ENCODE measurements at regions not wholly inside any gene's neighbourhood (a gene's known extent, or its start where the extent isn't known, plus 50 kb on each side); places are given as distances from the start of the nearest gene placed in this dataset.

- no peak for DNase-seq (ENCODE audit: extremely low spot score)
- CTCF ChIA-PET = interaction anchor here (0.6 to 1.6 kb wide), 3 partner anchors 11 to 407 kb away, joined by 3 to 6 read pairs (median 5); no protein-coding TSS in a partner anchor
- TF ChIP-seq ZNF384 (IDR thresholded peaks at IDR 0.05) = no peak
- no peak for TF ChIP-seq BHLHE40 (IDR thresholded peaks at IDR 0.05; ENCODE audit: borderline replicate concordance)
- no peak for TF ChIP-seq TARDBP (IDR thresholded peaks at IDR 0.05)
- no peak for TF ChIP-seq HDGF (IDR thresholded peaks at IDR 0.05; ENCODE audit: borderline replicate concordance)
- no peak for TF ChIP-seq FOXK2 (IDR thresholded peaks at IDR 0.05)
- no peak for TF ChIP-seq ARNT (IDR thresholded peaks at IDR 0.05)
- no peak for TF ChIP-seq FOXA1 (IDR thresholded peaks at IDR 0.05)
- TF ChIP-seq LEF1 (IDR thresholded peaks at IDR 0.05; ENCODE audit: borderline replicate concordance) = no peak
- TF ChIP-seq PKNOX1 (IDR thresholded peaks at IDR 0.05) = no peak
- no peak for TF ChIP-seq ELF4 (IDR thresholded peaks at IDR 0.05)
- POLR2A ChIA-PET = no interaction called here
These were observed 81.0 kb downstream of the QPCT start for GRCh38 chr2:37425408-37425807.

- ChIA-PET POLR2A (no interaction called here), CTCF (interaction anchor here (1.6 kb wide), 1 partner anchor 405 kb away, joined by 3 read pairs; no protein-coding TSS in a partner anchor)
- TF ChIP-seq L3MBTL2 (conservative IDR thresholded peaks at IDR 0.05) = no peak
- no peak for DNase-seq (ENCODE audit: extremely low spot score)
These were observed 82.8 kb downstream of the QPCT start for GRCh38 chr2:37427241-37427640.

GRCh38 chr2:37436323-37436722 lies 91.9 kb downstream of the QPCT start:
- POLR2A ChIA-PET = no interaction called here
- no peak for DNase-seq (ENCODE audit: extremely low spot score)
- TF ChIP-seq CTBP1 (IDR thresholded peaks at IDR 0.05; ENCODE audit: borderline replicate concordance) = no peak
- no peak for TF ChIP-seq FOXM1 (IDR thresholded peaks at IDR 0.05; ENCODE audit: borderline replicate concordance)
- CTCF ChIA-PET = interaction anchor here (0.6 kb wide), 1 partner anchor 795 kb away, joined by 3 read pairs; no protein-coding TSS in a partner anchor

- ChIA-PET CTCF (no interaction called here), POLR2A (no interaction called here)
- TF ChIP-seq TARDBP (IDR thresholded peaks at IDR 0.05) (no peak), LEF1 (IDR thresholded peaks at IDR 0.05; ENCODE audit: borderline replicate concordance) (no peak), ELF4 (IDR thresholded peaks at IDR 0.05) (no peak), FOXA1 (IDR thresholded peaks at IDR 0.05) (no peak)
- no peak for DNase-seq (ENCODE audit: extremely low spot score)
These were observed 94.8 kb downstream of the QPCT start for GRCh38 chr2:37439131-37439642.

- POLR2A ChIA-PET = no interaction called here
These were observed 96.6 kb downstream of the QPCT start for GRCh38 chr2:37441055-37441454.

GRCh38 chr2:37443082-37443481 lies 98.7 kb downstream of the QPCT start:
- no peak for DNase-seq (ENCODE audit: extremely low spot score)
- POLR2A ChIA-PET = no interaction called here
- TF ChIP-seq L3MBTL2 (conservative IDR thresholded peaks at IDR 0.05) = no peak
- no peak for TF ChIP-seq ZNF384 (IDR thresholded peaks at IDR 0.05)
- TF ChIP-seq FOXM1 (IDR thresholded peaks at IDR 0.05; ENCODE audit: borderline replicate concordance) = no peak
- TF ChIP-seq PKNOX1 (IDR thresholded peaks at IDR 0.05) = no peak
- TF ChIP-seq SP1 (IDR thresholded peaks at IDR 0.05) = no peak
- TF ChIP-seq BHLHE40 (IDR thresholded peaks at IDR 0.05; ENCODE audit: borderline replicate concordance) = no peak
- TF ChIP-seq HDGF (IDR thresholded peaks at IDR 0.05; ENCODE audit: borderline replicate concordance) = no peak
- TF ChIP-seq SUZ12 (IDR thresholded peaks at IDR 0.05) = no peak
- no peak for TF ChIP-seq ARNT (IDR thresholded peaks at IDR 0.05)
- no peak for TF ChIP-seq TARDBP (IDR thresholded peaks at IDR 0.05)
- TF ChIP-seq LEF1 (IDR thresholded peaks at IDR 0.05; ENCODE audit: borderline replicate concordance) = no peak
- no peak for TF ChIP-seq FOXA1 (IDR thresholded peaks at IDR 0.05)
- TF ChIP-seq ELF4 (IDR thresholded peaks at IDR 0.05) = no peak
- TF ChIP-seq CTBP1 (IDR thresholded peaks at IDR 0.05; ENCODE audit: borderline replicate concordance) = no peak
- TF ChIP-seq NFRKB (IDR thresholded peaks at IDR 0.05) = no peak
- TF ChIP-seq FOXK2 (IDR thresholded peaks at IDR 0.05) = no peak
- CTCF ChIA-PET = no interaction called here

More at GRCh38 chr2:37441055-37441454, 96.6 kb downstream of the QPCT start:
- CTCF ChIA-PET = no interaction called here
- TF ChIP-seq SUZ12 (IDR thresholded peaks at IDR 0.05) = no peak
- no peak for TF ChIP-seq ARNT (IDR thresholded peaks at IDR 0.05)
- TF ChIP-seq HDGF (IDR thresholded peaks at IDR 0.05; ENCODE audit: borderline replicate concordance) = no peak
- TF ChIP-seq ELF4 (IDR thresholded peaks at IDR 0.05) = no peak
- no peak for TF ChIP-seq FOXA1 (IDR thresholded peaks at IDR 0.05)
- no peak for TF ChIP-seq SP1 (IDR thresholded peaks at IDR 0.05)
- TF ChIP-seq L3MBTL2 (conservative IDR thresholded peaks at IDR 0.05) = no peak
- TF ChIP-seq LEF1 (IDR thresholded peaks at IDR 0.05; ENCODE audit: borderline replicate concordance) = no peak
- no peak for TF ChIP-seq FOXK2 (IDR thresholded peaks at IDR 0.05)
- DNase-seq (ENCODE audit: extremely low spot score) = no peak

- no peak for TF ChIP-seq ELF4 (IDR thresholded peaks at IDR 0.05)
- TF ChIP-seq PKNOX1 (IDR thresholded peaks at IDR 0.05) = no peak
- no peak for TF ChIP-seq L3MBTL2 (conservative IDR thresholded peaks at IDR 0.05)
- TF ChIP-seq BHLHE40 (IDR thresholded peaks at IDR 0.05; ENCODE audit: borderline replicate concordance) = no peak
- no peak for TF ChIP-seq ARNT (IDR thresholded peaks at IDR 0.05)
- no peak for TF ChIP-seq SUZ12 (IDR thresholded peaks at IDR 0.05)
- no peak for TF ChIP-seq TARDBP (IDR thresholded peaks at IDR 0.05)
- TF ChIP-seq LEF1 (IDR thresholded peaks at IDR 0.05; ENCODE audit: borderline replicate concordance) = no peak
- TF ChIP-seq FOXK2 (IDR thresholded peaks at IDR 0.05) = no peak
- TF ChIP-seq CTBP1 (IDR thresholded peaks at IDR 0.05; ENCODE audit: borderline replicate concordance) = no peak
- TF ChIP-seq FOXA1 (IDR thresholded peaks at IDR 0.05) = no peak
- no peak for TF ChIP-seq HDGF (IDR thresholded peaks at IDR 0.05; ENCODE audit: borderline replicate concordance)
- TF ChIP-seq FOXM1 (IDR thresholded peaks at IDR 0.05; ENCODE audit: borderline replicate concordance) = no peak
- no peak for TF ChIP-seq ZNF384 (IDR thresholded peaks at IDR 0.05)
- TF ChIP-seq SP1 (IDR thresholded peaks at IDR 0.05) = no peak
- TF ChIP-seq NFRKB (IDR thresholded peaks at IDR 0.05) = no peak
- DNase-seq (ENCODE audit: extremely low spot score) = no peak
- ChIA-PET POLR2A (no interaction called here), CTCF (no interaction called here)
These were observed 103.0 kb downstream of the QPCT start for GRCh38 chr2:37447446-37447845.

Measured in HEK293T (cell line).